SK-N-MC (cell line): ENCODE measurements at regions not wholly inside any gene's neighbourhood (a gene's known extent, or its start where the extent isn't known, plus 50 kb on each side); places are given as distances from the start of the nearest gene placed in this dataset.

Experiments used
- EZH2 ChIP-seq: fragments of 200-600 bp; sonication (generic); IDR thresholded peaks from one replicate; pipeline ENCODE4 v1.6.1; 2017; ENCODE audit warnings: antibody characterized with exemption
- POLR2AphosphoS5 ChIP-seq: IDR thresholded peaks from 2 replicates; pipeline ENCODE4 v1.6.1; 2012; ENCODE audit warnings: mild to moderate bottlenecking, low read depth, low read length, borderline replicate concordance

- TF ChIP-seq EZH2 = no peak
- TF ChIP-seq POLR2AphosphoS5 = no peak
These were observed 162.0 kb downstream of the REEP3 start for GRCh38 chr10:63683223-63683622.
